GM04504 (cell line): ENCODE measurements at regions not wholly inside any gene's neighbourhood (a gene's known extent, or its start where the extent isn't known, plus 50 kb on each side); places are given as distances from the start of the nearest gene placed in this dataset.

Source experiments
- DNase-seq: peaks from one replicate; pipeline ENCODE4 v3.0.0-alpha.2; 2012; ENCODE audit warnings: low read depth

GRCh38 chr13:106802917-106803316 lies 235.0 kb upstream of the ARGLU1 start:
- DNase-seq: no peak

DNA sequence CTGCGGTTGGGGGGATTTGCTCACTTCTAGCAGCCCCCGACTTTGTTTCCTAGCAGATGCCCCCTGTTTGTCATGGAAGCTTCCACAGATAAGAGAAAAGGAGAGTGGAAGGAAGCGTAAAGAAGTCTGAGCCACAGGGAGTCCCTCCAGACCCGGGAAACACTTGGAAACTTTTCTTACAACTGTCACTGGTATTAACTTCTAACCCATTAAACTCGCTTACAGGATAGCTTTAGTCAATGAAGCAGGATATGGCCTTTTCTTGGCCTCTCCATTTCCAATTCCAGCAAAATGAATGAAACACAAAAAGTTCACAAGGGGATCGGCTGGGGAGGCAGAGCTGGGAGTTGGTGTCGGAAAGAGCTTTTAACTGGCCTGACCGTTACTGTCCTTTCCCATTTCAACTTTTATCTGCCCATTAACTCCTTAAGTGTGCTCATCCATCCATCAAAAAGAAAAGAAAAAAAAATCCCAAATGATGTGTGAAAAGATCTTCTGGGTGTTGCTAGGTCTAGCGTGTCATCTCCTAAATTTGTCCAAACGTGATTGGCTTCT lies 231.9 kb upstream of the ARGLU1 start:
- no peak for DNase-seq

GRCh38 chr13:106797081-106797640 lies 229.2 kb upstream of the ARGLU1 start:
- no peak for DNase-seq

- DNase-seq: no peak
Observed at GRCh38 chr13:106796280-106797047, 228.5 kb upstream of the ARGLU1 start.

GRCh38 chr13:106795847-106796246 lies 227.9 kb upstream of the ARGLU1 start:
- DNase-seq: no peak

- no peak for DNase-seq
Observed at GRCh38 chr13:106794117-106794516, 226.2 kb upstream of the ARGLU1 start.

DNA sequence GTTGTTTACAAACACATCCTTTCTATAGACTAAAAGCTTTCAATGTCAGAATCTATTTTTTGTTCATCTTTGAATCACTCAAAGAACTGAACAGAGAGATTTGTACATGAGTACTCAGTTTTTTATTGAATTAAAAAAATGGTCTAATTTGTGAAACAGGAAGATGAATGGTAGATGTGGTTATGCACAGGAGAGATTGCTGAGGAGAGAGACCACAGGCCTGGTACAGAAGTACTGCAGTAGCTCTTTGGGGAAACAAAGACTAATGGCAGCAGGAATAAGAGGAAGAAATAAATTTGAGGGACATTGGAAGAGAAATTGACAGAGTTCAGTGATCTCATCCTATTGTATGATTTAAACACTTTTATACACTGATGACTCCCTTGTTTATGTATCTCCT lies 222.0 kb upstream of the ARGLU1 start:
- no peak for DNase-seq

DNA sequence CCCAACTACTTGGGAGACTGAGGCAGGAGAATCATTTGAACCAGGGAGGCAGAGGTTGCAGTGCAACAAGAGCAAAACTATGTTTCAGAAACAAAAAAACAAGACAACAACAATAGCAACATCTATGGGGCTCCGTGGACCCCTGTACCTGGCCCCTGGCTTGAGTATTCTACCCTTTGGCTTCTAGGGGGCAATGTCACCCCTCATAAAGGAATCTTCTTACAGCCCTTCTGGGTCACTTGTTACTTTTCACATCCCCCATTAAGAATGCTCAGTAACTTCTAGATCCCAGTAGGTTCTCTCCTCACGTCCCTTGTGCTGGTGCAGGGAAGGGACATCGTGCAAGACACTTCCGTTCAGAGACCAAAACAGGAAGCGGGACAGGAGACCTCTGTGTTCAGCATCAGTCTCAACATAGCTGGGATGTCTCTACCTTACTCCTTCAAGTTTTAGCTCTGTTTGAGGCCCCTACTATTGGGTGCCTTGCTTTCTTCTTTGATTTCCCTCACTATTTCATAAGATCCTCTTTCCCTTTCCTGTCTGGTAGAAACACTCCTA lies 218.1 kb upstream of the ARGLU1 start:
- no peak for DNase-seq

DNA sequence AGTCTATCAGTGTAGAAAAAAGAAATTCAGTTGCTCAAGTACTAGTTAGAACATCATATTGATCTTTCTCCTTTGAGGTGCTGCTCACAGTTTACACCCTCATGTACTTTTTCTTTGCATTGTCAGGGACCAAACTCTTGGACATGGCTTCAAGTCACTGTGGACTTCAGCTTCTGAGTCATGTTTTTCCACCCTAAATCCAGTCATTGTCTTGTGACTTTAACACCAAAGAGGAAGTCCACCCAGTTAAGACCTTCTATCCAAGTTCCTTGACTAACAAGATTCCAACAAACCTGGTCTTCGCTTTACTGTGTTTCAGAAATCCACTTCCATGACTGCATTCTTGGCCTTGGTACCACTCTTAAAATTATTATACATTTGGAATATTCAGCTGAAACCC lies 206.7 kb upstream of the ARGLU1 start:
- DNase-seq: no peak

GRCh38 chr13:106772006-106772601 lies 204.2 kb upstream of the ARGLU1 start:
- no peak for DNase-seq

- no peak for DNase-seq
Observed at GRCh38 chr13:106768991-106769390, 201.1 kb upstream of the ARGLU1 start.

GRCh38 chr13:106762708-106763107 lies 194.8 kb upstream of the ARGLU1 start:
- DNase-seq: no peak

DNA sequence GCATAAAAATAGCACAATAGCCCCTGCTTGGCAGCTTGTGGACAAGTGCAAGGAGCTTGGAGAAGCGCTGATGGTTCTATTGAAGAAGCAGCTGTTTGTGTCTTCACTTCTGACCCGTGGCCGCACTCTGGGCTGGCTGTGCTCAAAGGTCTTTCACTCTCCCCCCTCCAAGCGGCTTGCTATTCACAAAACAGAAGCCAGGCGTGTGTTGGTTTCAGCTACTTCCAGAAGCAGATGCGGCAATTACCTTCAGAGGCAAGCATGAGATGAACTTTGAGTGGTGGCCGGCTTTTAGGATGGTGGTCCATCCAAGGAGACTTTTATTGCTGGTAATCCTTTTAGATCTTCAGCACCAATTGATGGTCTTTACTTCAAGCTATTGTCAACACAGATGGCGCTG lies 188.5 kb upstream of the ARGLU1 start:
- no peak for DNase-seq

- no peak for DNase-seq
Observed at GRCh38 chr13:106755542-106755941, 187.6 kb upstream of the ARGLU1 start.

GRCh38 chr13:106753251-106753650 lies 185.3 kb upstream of the ARGLU1 start:
- DNase-seq: no peak

DNA sequence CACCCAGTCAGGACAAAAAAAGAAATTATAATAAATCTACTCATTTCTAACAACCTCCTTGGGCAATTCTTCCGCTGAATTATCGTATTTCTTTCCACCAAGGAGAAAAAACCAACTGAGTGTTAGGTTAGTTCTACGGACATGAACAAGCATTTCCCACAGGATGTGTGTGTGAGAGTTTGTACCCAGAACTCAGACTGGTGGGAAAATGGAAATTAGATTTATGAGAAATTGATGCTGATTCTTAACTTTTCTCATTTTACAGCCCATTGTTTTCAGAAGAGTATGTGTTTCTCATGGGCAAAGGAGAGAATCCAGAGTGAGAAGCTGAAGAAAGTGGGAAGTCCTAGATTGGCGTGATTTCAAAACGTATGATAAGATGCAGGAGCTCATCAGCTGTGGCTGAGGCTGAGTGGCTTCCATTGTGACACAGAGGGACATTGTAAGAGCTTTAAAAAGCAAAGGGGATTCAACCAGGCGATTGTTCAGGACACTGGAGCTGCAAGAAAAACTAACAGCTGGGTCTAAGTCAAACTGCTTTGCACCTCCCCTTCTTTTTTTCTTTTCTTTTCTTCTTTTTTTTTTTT lies 184.7 kb upstream of the ARGLU1 start:
- DNase-seq: no peak

GRCh38 chr13:106748785-106749184 lies 180.8 kb upstream of the ARGLU1 start:
- no peak for DNase-seq

GRCh38 chr13:106744516-106744915 lies 176.6 kb upstream of the ARGLU1 start:
- DNase-seq: no peak

DNA sequence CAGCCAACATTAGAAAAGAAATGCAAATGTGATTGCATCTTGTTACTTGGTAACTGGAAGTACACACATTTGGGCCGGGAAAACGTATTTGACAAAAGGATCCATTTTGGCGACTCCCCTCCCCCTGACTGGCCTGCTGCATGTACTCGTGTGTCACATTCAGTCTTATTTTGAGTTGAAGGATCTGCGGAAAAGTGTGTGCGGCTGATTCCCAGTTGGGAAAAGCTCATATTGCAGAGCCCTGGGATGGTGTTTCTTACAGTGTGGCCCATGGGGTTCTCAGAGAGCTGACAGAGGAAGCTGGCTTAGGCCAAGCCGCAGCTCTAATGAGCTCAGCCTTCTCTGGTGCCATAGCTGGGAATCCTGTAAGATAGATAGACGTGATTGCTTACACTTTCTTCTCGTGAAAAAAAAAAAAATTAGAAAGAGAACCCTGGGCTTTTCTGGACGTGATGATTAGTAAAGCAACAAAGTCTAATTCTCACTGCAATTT lies 170.3 kb upstream of the ARGLU1 start:
- DNase-seq: no peak

GRCh38 chr13:106736941-106737340 lies 169.0 kb upstream of the ARGLU1 start:
- DNase-seq: no peak

- no peak for DNase-seq
Observed at GRCh38 chr13:106734198-106734597, 166.3 kb upstream of the ARGLU1 start.

DNA sequence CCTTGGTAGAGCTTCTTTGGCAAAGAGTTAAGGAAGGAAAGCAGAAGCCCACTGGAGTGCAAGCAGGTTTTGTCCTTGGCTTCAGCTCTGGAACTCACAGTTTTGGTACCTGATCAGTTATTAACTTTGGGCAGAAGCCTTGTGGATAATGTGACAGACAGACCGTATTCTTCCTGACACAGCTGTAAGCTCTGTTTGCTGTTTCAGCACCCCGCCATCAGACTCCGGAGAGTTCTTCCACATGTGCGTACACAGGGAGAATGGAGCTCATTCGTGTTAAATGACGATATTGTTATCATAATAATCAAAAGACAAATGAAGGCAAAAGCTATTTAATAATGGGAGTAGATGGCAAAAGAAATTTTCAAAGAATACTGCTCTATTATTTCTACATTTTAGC lies 155.1 kb upstream of the ARGLU1 start:
- no peak for DNase-seq
